Panc1 (cell line): ENCODE measurements at regions not wholly inside any gene's neighbourhood (a gene's known extent, or its start where the extent isn't known, plus 50 kb on each side); places are given as distances from the start of the nearest gene placed in this dataset.

Experiments used
- ATAC-seq: fragments of 200-7000 bp; cut with Tn5 transposase; 2 replicates; pipeline ENCODE4 v1.9.1; 2020; ENCODE audit warnings: mild to moderate bottlenecking, moderate library complexity
- BruUV-seq: library from RNA; stranded (reverse); fragments of 400-500 nt; replicated peaks from 2 replicates; lab custom pipeline; 2021; lab: Mats Ljungman, UMichigan
- CTCF ChIA-PET: fragments of 300-600 bp; sonication (Branson Sonifier 250); formaldehyde crosslinking; loops from one replicate; lab custom pipeline; 2022; ENCODE audit warnings: antibody characterized with exemption; lab: Charles Lee
- POLR2A ChIA-PET: fragments of 300-600 bp; sonication (Branson Sonifier 250); formaldehyde crosslinking; loops from one replicate; lab custom pipeline; 2022; ENCODE audit warnings: antibody characterized with exemption; lab: Charles Lee
- DNase-seq: peaks from one replicate; pipeline ENCODE4 v3.0.0-alpha.2; 2010; ENCODE audit warnings: low read depth, low spot score
- H3K27ac ChIP-seq: 2 replicates; pipeline ENCODE4 v1.5.1; 2011; ENCODE audit warnings: mild to moderate bottlenecking, low read length, inconsistent platforms
- H3K27me3 ChIP-seq: fragments of 200-500 bp; sonication (Bioruptor generic); 2 replicates; pipeline ENCODE4 v1.6.0; 2014; ENCODE audit warnings: low read length, inconsistent platforms; ENCODE audit not compliant: control insufficient read depth, insufficient read depth
- H3K36me3 ChIP-seq: fragments of 200-500 bp; sonication (Bioruptor generic); 2 replicates; pipeline ENCODE4 v1.5.1; 2014; ENCODE audit warnings: inconsistent platforms, mild to moderate bottlenecking, low read length, moderate library complexity; ENCODE audit not compliant: control insufficient read depth, insufficient read depth
- H3K4me1 ChIP-seq: 2 replicates; pipeline ENCODE4 v1.5.1; 2011; ENCODE audit warnings: inconsistent platforms, mild to moderate bottlenecking, low read length, moderate library complexity; ENCODE audit not compliant: control insufficient read depth, insufficient read depth
- H3K4me3 ChIP-seq, 2 experiments: 2 replicates each; pipeline ENCODE4 v1.5.1; 2011 to 2012; ENCODE audit warnings: low read depth in 2 of 2, low read length in 2 of 2, mild to moderate bottlenecking in 2 of 2, inconsistent platforms in 1 of 2, moderate library complexity in 1 of 2
- H3K9me3 ChIP-seq: fragments of 200-500 bp; sonication (Bioruptor generic); 2 replicates; pipeline ENCODE4 v1.5.1; 2014; ENCODE audit warnings: low read depth, mild to moderate bottlenecking, inconsistent platforms, low read length, moderate library complexity; ENCODE audit not compliant: control insufficient read depth, insufficient read depth
- POLR2AphosphoS5 ChIP-seq: IDR thresholded peaks from 2 replicates; pipeline ENCODE4 v1.6.1; 2012; ENCODE audit warnings: mild to moderate bottlenecking, low read depth, low read length, moderate library complexity
- REST ChIP-seq, 2 experiments: IDR thresholded peaks; 2 replicates each; pipeline ENCODE4 v1.6.1; 2011 to 2012; ENCODE audit warnings: low read depth in 2 of 2, control low read depth in 1 of 2, low read length in 1 of 2, mild to moderate bottlenecking in 1 of 2, moderate library complexity in 1 of 2; ENCODE audit not compliant: insufficient read depth in 1 of 2
- SIN3A ChIP-seq: IDR thresholded peaks from 2 replicates; pipeline ENCODE4 v1.6.1; 2012; ENCODE audit warnings: low read depth, mild to moderate bottlenecking, low read length, moderate library complexity, borderline replicate concordance; ENCODE audit not compliant: insufficient read depth
- TCF7L2 ChIP-seq: IDR thresholded peaks from 2 replicates; pipeline ENCODE4 v1.6.1; 2011; ENCODE audit warnings: mild to moderate bottlenecking, low read depth, low read length, inconsistent platforms
- in situ Hi-C: cut with HindIII; loops from 2 replicates; pipeline ENCODE4 v1.10.0; 2016; ENCODE audit warnings: low sequenced_read_pairs, low pct_unique_long_range_greater_than_20kb
- intact Hi-C: fragments of 100-400 bp; cut with micrococcal nuclease; formaldehyde crosslinking; loops from one replicate; pipeline ENCODE4 v1.10.0; 2022; ENCODE audit not compliant: unreplicated experiment
- TF ChIP-seq, protein P1 (sequence below): fragments of 450-650 bp; IDR thresholded peaks from 2 replicates; pipeline ENCODE4 v1.5.1; 2017; ENCODE audit warnings: mild to moderate bottlenecking

- Histone ChIP-seq H3K4me1 (no peaks in the 10 kb centered on the region), H3K9me3 (no peaks in the 10 kb centered on the region), H3K36me3 (no peaks in the 10 kb centered on the region), H3K27ac (no peak overlapping the region), H3K4me3 (no peak overlapping the region), H3K27me3 (no peaks in the 10 kb centered on the region)
- ATAC-seq, result no peak
- no peak for TF ChIP-seq SIN3A
- TF ChIP-seq, protein P1, sequence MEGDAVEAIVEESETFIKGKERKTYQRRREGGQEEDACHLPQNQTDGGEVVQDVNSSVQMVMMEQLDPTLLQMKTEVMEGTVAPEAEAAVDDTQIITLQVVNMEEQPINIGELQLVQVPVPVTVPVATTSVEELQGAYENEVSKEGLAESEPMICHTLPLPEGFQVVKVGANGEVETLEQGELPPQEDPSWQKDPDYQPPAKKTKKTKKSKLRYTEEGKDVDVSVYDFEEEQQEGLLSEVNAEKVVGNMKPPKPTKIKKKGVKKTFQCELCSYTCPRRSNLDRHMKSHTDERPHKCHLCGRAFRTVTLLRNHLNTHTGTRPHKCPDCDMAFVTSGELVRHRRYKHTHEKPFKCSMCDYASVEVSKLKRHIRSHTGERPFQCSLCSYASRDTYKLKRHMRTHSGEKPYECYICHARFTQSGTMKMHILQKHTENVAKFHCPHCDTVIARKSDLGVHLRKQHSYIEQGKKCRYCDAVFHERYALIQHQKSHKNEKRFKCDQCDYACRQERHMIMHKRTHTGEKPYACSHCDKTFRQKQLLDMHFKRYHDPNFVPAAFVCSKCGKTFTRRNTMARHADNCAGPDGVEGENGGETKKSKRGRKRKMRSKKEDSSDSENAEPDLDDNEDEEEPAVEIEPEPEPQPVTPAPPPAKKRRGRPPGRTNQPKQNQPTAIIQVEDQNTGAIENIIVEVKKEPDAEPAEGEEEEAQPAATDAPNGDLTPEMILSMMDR, result peak; percentile 29
- intact Hi-C loops (no loop called here), in situ Hi-C loops (no loop called here)
- CTCF ChIA-PET, result no interaction called here
- POLR2A ChIA-PET, result interaction anchor here (0.7 kb wide), 1 partner anchor 1634 kb away, joined by 3 read pairs; no protein-coding TSS in a partner anchor
- BruUV-seq, result no TSS peak
- no peak for DNase-seq
Measured at GRCh38 chr3:94303897-94304296, 241.0 kb downstream of the NSUN3 start.

GRCh38 chr3:94304954-94305353 lies 242.1 kb downstream of the NSUN3 start:
- DNase-seq, result no peak
- ChIA-PET CTCF (no interaction called here), POLR2A (no interaction called here)
- ATAC-seq, result no peak
- Histone ChIP-seq H3K4me3 (no peak overlapping the region), H3K27ac (no peak overlapping the region), H3K27me3 (no peaks in the 10 kb centered on the region), H3K36me3 (no peaks in the 10 kb centered on the region), H3K9me3 (no peaks in the 10 kb centered on the region), H3K4me1 (no peaks in the 10 kb centered on the region)
- intact Hi-C loops (no loop called here), in situ Hi-C loops (no loop called here)
- BruUV-seq, result no TSS peak
- TF ChIP-seq POLR2AphosphoS5 (no peak), SIN3A (no peak), TCF7L2 (no peak), REST (IDR thresholded peaks at IDR 0.05; ENCODE audit: insufficient read depth in 1 of 2, low read depth in 2 of 2, low read length in 1 of 2) (no peak)
- TF ChIP-seq, protein P1, result no peak
